HepG2 (cell line): ENCODE measurements at regions not wholly inside any gene's neighbourhood (a gene's known extent, or its start where the extent isn't known, plus 50 kb on each side); places are given as distances from the start of the nearest gene placed in this dataset.
A peak's percentile ranks its signal among the peaks of the same experiment; 100 is the strongest.

ENCODE experiments used
- ATAC-seq: fragments of 200-7000 bp; cut with Tn5 transposase; 3 replicates; pipeline ENCODE4 v1.9.1; 2020; ENCODE audit warnings: mild to moderate bottlenecking, moderate library complexity
- BruUV-seq: library from RNA; stranded (reverse); fragments of 400-500 nt; replicated peaks from 2 replicates; lab custom pipeline; 2021; lab: Mats Ljungman, UMichigan
- CTCF ChIA-PET: fragments of 300-600 bp; formaldehyde crosslinking; extraction: SDS; loops from one replicate; lab custom pipeline; 2021; ENCODE audit warnings: low total read pairs, inconsistent platforms, low intra/inter-chr PET ratio; lab: Yijun Ruan, JAX
- POLR2A ChIA-PET: fragments of 350-600 bp; sonication (Branson Sonifier 250); formaldehyde crosslinking; loops from one replicate; lab custom pipeline; 2020; ENCODE audit warnings: antibody characterized with exemption, inconsistent platforms; lab: Yijun Ruan, JAX
- DNase-seq: peaks from one replicate; pipeline ENCODE4 v3.0.0-alpha.2; 2015; ENCODE audit warnings: low spot score
- FAIRE-seq: peaks from 3 replicates; lab custom pipeline; 2011; peaks lifted over from hg19 to GRCh38; lab: Jason Lieb, UNC
- H2AFZ ChIP-seq: one replicate; pipeline ENCODE4 v1.6.1; 2011; ENCODE audit warnings: low read length, inconsistent platforms
- H3K27ac ChIP-seq: fragments of 300-600 bp; 3 replicates; pipeline ENCODE4 v1.8.0; 2011; ENCODE audit warnings: mixed run types, mild to moderate bottlenecking, mixed read lengths, low read length, inconsistent platforms; ENCODE audit not compliant: insufficient read depth; ENCODE audit errors: extremely low read length
- H3K27me3 ChIP-seq, 2 experiments: fragments of 200-600 bp in 1 of 2; 2 replicates in 1 of 2; 3 replicates in 1 of 2; pipeline versions ENCODE4 v1.6.0 to v1.8.0; 2011; ENCODE audit warnings: low read length in 2 of 2, mild to moderate bottlenecking in 2 of 2, moderate library complexity in 2 of 2, inconsistent platforms in 1 of 2; ENCODE audit not compliant: insufficient read depth in 2 of 2, control insufficient read depth in 1 of 2
- H3K36me3 ChIP-seq, 2 experiments: fragments of 200-600 bp in 1 of 2; replicated peaks in 1 of 2; 2 replicates in 1 of 2; 3 replicates in 1 of 2; pipeline versions ENCODE4 v1.5.1 to v1.8.0; 2011; ENCODE audit warnings: low read length in 2 of 2, inconsistent platforms in 1 of 2; ENCODE audit not compliant: insufficient read depth in 2 of 2, control insufficient read depth in 1 of 2
- H3K4me1 ChIP-seq: 2 replicates; pipeline ENCODE4 v1.5.1; 2012; ENCODE audit warnings: low read length, inconsistent platforms; ENCODE audit not compliant: insufficient read depth
- H3K4me2 ChIP-seq: 2 replicates; pipeline ENCODE4 v1.6.0; 2011; ENCODE audit warnings: low read depth, low read length, inconsistent platforms
- H3K4me3 ChIP-seq, 3 experiments: fragments of 200-600 bp in 1 of 3; sonication (generic), shearing (Covaris generic) in 1 of 3; replicated peaks in 1 of 3; 2 replicates each; pipeline ENCODE4 v1.5.1; 2011 to 2016; ENCODE audit warnings: low read length in 3 of 3, inconsistent platforms in 2 of 3, low read depth in 2 of 3, mild to moderate bottlenecking in 2 of 3, control low read depth in 1 of 3, mixed read lengths in 1 of 3; ENCODE audit not compliant: insufficient read depth in 1 of 3
- H3K79me2 ChIP-seq: one replicate; pipeline ENCODE4 v1.6.1; 2011; ENCODE audit warnings: low read length, inconsistent platforms; ENCODE audit not compliant: insufficient read depth
- H3K9ac ChIP-seq: 2 replicates; pipeline ENCODE4 v1.6.0; 2011; ENCODE audit warnings: mild to moderate bottlenecking, low read depth, low read length, inconsistent platforms; ENCODE audit not compliant: insufficient read depth
- H3K9me3 ChIP-seq: 2 replicates; pipeline ENCODE4 v1.5.1; 2012; ENCODE audit warnings: mild to moderate bottlenecking, low read length
- H4K20me1 ChIP-seq: 2 replicates; pipeline ENCODE4 v1.6.0; 2011; ENCODE audit warnings: inconsistent platforms, mild to moderate bottlenecking, low read length, moderate library complexity; ENCODE audit not compliant: insufficient read depth
- CHCHD3 ChIP-seq: sonication (generic); formaldehyde crosslinking; IDR thresholded peaks from 2 replicates; pipeline ENCODE4 v1.8.0; 2022; ENCODE audit warnings: mild to moderate bottlenecking, missing genetic modification reagents, moderate library complexity
- GLI4 ChIP-seq: sonication (generic); formaldehyde crosslinking; IDR thresholded peaks from 2 replicates; pipeline ENCODE4 v1.5.1; 2020; ENCODE audit warnings: missing genetic modification reagents, mild to moderate bottlenecking, moderate library complexity, borderline replicate concordance
- JUND ChIP-seq: sonication (generic); formaldehyde crosslinking; IDR thresholded peaks from 2 replicates; pipeline ENCODE4 v1.8.0; 2022; ENCODE audit warnings: mild to moderate bottlenecking, missing genetic modification reagents
- LCORL ChIP-seq, 2 experiments: fragments of 450-650 bp in 1 of 2; sonication (generic) in 1 of 2; formaldehyde crosslinking in 1 of 2; IDR thresholded peaks; 2 replicates each; pipeline versions ENCODE4 v1.5.0 to v1.6.1; 2017 to 2020; ENCODE audit warnings: antibody characterized with exemption in 1 of 2, missing genetic modification reagents in 1 of 2
- NR3C1 ChIP-seq: sonication (generic); formaldehyde crosslinking; IDR thresholded peaks from 2 replicates; pipeline ENCODE4 v1.4.0; 2020; ENCODE audit warnings: missing genetic modification reagents
- RAD21 ChIP-seq: fragments of 450-650 bp; formaldehyde crosslinking; IDR thresholded peaks from 2 replicates; pipeline ENCODE4 v1.5.0; 2020; ENCODE audit warnings: mild to moderate bottlenecking
- SOX5 ChIP-seq: IDR thresholded peaks from 2 replicates; pipeline ENCODE4 v1.6.1; 2016; ENCODE audit warnings: borderline replicate concordance
- TEAD3 ChIP-seq: optimal IDR thresholded peaks from 2 replicates; pipeline ENCODE3; 2016; ENCODE audit warnings: borderline replicate concordance
- TOPORS ChIP-seq: sonication (generic); formaldehyde crosslinking; IDR thresholded peaks from 2 replicates; pipeline ENCODE4 v1.8.0; 2023; ENCODE audit warnings: mild to moderate bottlenecking, missing genetic modification reagents
- ZBTB38 ChIP-seq: sonication (generic); formaldehyde crosslinking; IDR thresholded peaks from 2 replicates; pipeline ENCODE4 v1.5.1; 2020; ENCODE audit warnings: mild to moderate bottlenecking, missing genetic modification reagents
- ZFY ChIP-seq: sonication (generic); formaldehyde crosslinking; IDR thresholded peaks from 2 replicates; pipeline ENCODE4 v1.4.0; 2020; ENCODE audit warnings: missing genetic modification reagents
- ZMAT3 ChIP-seq: sonication (generic); formaldehyde crosslinking; conservative IDR thresholded peaks from 2 replicates; pipeline ENCODE4 v1.7.0; 2021; ENCODE audit warnings: missing genetic modification reagents
- ZNF569 ChIP-seq: sonication (generic); formaldehyde crosslinking; IDR thresholded peaks from 2 replicates; pipeline ENCODE4 v1.5.0; 2020; ENCODE audit warnings: mild to moderate bottlenecking, missing genetic modification reagents, moderate library complexity, borderline replicate concordance
- ZNF850 ChIP-seq: sonication (generic); formaldehyde crosslinking; conservative IDR thresholded peaks from 2 replicates; pipeline ENCODE4 v1.9.0; 2021; ENCODE audit warnings: mild to moderate bottlenecking, missing genetic modification reagents
- ZNF891 ChIP-seq: sonication (generic); formaldehyde crosslinking; IDR thresholded peaks from 2 replicates; pipeline ENCODE4 v1.5.0; 2020; ENCODE audit warnings: mild to moderate bottlenecking, missing genetic modification reagents
- WGBS: methylation state at CpG from one replicate; pipeline ENCODE4 v1.1.6; 2017; ENCODE audit warnings: low lambda C conversion rate; 5-methylcytosine and 5-hydroxymethylcytosine counted together
- in situ Hi-C: cut with HindIII; loops from 2 replicates; pipeline ENCODE4 v1.10.0; 2017; ENCODE audit warnings: low pct_unique_long_range_greater_than_20kb; ENCODE audit not compliant: extremely low pct_ligation_motif_present
- intact Hi-C: fragments of 100-400 bp; cut with micrococcal nuclease; formaldehyde crosslinking; loops from one replicate; pipeline ENCODE4 v1.10.0; 2022; ENCODE audit not compliant: unreplicated experiment
- TF ChIP-seq, protein P1 (sequence below): sonication (generic); formaldehyde crosslinking; IDR thresholded peaks from 2 replicates; pipeline ENCODE4 v1.9.0; 2021; ENCODE audit warnings: missing genetic modification reagents, borderline replicate concordance

DNA sequence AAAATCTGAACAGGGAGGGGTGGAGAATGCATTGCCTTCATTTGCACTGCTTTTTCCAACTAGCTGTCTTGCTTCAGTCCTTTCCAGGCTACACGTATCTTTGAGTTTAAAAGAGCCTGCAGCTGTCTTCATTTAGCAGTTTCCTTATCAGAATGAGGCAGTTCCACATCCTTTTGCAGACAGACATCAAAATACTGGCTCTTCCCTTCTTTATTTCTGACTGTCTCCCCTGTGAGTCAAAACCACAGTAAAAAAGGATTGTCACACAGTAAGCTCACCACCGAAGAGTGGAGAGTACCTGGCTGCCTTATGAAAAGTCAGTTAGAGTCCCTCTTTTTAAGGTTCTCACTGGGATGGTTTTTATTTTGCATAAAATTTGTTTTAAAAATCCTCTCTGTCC lies 205.5 kb upstream of the CD96 start:
- no peaks in the 10 kb centered on the region for H3K27me3 ChIP-seq
- 53% methylated on average over 2 of the region's 2 CpGs for WGBS
- CTCF ChIA-PET = no interaction called here
- H3K9ac ChIP-seq = no peak overlapping the region
- H3K4me2 ChIP-seq = no peak overlapping the region
- no peak overlapping the region for H3K27ac ChIP-seq
- BruUV-seq = no TSS peak
- peaks cover 14% of the 10 kb centered on the region for H3K4me1 ChIP-seq
- H3K9me3 ChIP-seq = no peaks in the 10 kb centered on the region
- H3K79me2 ChIP-seq = no peaks in the 10 kb centered on the region
- no peak for TF ChIP-seq LCORL (IDR thresholded peaks at IDR 0.05)
- TF ChIP-seq LCORL (CRISPR knock-in tag; IDR thresholded peaks at IDR 0.05) = no peak
- TF ChIP-seq CHCHD3 (CRISPR knock-in tag) = no peak
- no peak for TF ChIP-seq ZBTB38 (CRISPR knock-in tag)
- no peak for TF ChIP-seq ZNF850 (CRISPR knock-in tag)
- H3K4me3 ChIP-seq = no peak overlapping the region
- no peaks in the 10 kb centered on the region for H3K36me3 ChIP-seq
- intact Hi-C loops = loop anchor here (5.0 kb wide), 1 partner anchor 254 kb away; no protein-coding TSS in a partner anchor
- H4K20me1 ChIP-seq = no peaks in the 10 kb centered on the region
- DNase-seq (no peak), FAIRE-seq (no peak), ATAC-seq (no peak)
- POLR2A ChIA-PET = no interaction called here
- H2AFZ ChIP-seq = no peak overlapping the region
- in situ Hi-C loops = loop anchor here (10.0 kb wide), 1 partner anchor 322 kb away; no protein-coding TSS in a partner anchor

GRCh38 chr3:111338059-111338698 lies 203.8 kb upstream of the CD96 start:
- peak; percentile 71 for FAIRE-seq
- DNase-seq = peak; percentile 62
- Histone ChIP-seq H4K20me1 (no peaks in the 10 kb centered on the region), H3K27ac (no peak overlapping the region), H3K9me3 (no peaks in the 10 kb centered on the region), H3K4me3 (no peak overlapping the region), H3K4me1 (no peaks in the 10 kb centered on the region), H3K4me2 (no peak overlapping the region), H2AFZ (no peak overlapping the region), H3K9ac (no peak overlapping the region), H3K79me2 (no peaks in the 10 kb centered on the region), H3K36me3 (no peaks in the 10 kb centered on the region), H3K27me3 (no peaks in the 10 kb centered on the region)
- in situ Hi-C loops (loop anchor here (10.0 kb wide), 1 partner anchor 323 kb away; no protein-coding TSS in a partner anchor), intact Hi-C loops (loop anchor here (1.0 to 5.0 kb wide), 4 partner anchors 39 to 1606 kb away; no protein-coding TSS in a partner anchor)
- peak; percentile 96 for ATAC-seq
- ChIA-PET POLR2A (no interaction called here), CTCF (no interaction called here)
- no TSS peak for BruUV-seq
- 24% methylated on average over 4 of the region's 4 CpGs for WGBS
- no peak for TF ChIP-seq ZFY (CRISPR knock-in tag)
- TF ChIP-seq ZMAT3 (CRISPR knock-in tag) = no peak
- TF ChIP-seq GLI4 (CRISPR knock-in tag) = no peak
- no peak for TF ChIP-seq ZNF891 (CRISPR knock-in tag)
- TF ChIP-seq JUND (CRISPR knock-in tag) = no peak
- no peak for TF ChIP-seq NR3C1 (CRISPR knock-in tag)
- TF ChIP-seq, protein P1, sequence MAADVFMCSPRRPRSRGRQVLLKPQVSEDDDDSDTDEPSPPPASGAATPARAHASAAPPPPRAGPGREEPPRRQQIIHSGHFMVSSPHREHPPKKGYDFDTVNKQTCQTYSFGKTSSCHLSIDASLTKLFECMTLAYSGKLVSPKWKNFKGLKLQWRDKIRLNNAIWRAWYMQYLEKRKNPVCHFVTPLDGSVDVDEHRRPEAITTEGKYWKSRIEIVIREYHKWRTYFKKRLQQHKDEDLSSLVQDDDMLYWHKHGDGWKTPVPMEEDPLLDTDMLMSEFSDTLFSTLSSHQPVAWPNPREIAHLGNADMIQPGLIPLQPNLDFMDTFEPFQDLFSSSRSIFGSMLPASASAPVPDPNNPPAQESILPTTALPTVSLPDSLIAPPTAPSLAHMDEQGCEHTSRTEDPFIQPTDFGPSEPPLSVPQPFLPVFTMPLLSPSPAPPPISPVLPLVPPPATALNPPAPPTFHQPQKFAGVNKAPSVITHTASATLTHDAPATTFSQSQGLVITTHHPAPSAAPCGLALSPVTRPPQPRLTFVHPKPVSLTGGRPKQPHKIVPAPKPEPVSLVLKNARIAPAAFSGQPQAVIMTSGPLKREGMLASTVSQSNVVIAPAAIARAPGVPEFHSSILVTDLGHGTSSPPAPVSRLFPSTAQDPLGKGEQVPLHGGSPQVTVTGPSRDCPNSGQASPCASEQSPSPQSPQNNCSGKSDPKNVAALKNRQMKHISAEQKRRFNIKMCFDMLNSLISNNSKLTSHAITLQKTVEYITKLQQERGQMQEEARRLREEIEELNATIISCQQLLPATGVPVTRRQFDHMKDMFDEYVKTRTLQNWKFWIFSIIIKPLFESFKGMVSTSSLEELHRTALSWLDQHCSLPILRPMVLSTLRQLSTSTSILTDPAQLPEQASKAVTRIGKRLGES (CRISPR knock-in tag) = no peak
- no peak for TF ChIP-seq TEAD3 (CRISPR knock-in tag)
- no peak for TF ChIP-seq TOPORS (CRISPR knock-in tag)
- no peak for TF ChIP-seq SOX5
- TF ChIP-seq ZNF569 (CRISPR knock-in tag) = no peak
- TF ChIP-seq RAD21 (CRISPR knock-in tag) = peak; percentile 69; the same call in 1 of the 2 replicates
